ENCODE measurements at regions not wholly inside any gene's neighbourhood (a gene's known extent, or its start where the extent isn't known, plus 50 kb on each side); places are given as distances from the start of the nearest gene placed in this dataset.

DNA sequence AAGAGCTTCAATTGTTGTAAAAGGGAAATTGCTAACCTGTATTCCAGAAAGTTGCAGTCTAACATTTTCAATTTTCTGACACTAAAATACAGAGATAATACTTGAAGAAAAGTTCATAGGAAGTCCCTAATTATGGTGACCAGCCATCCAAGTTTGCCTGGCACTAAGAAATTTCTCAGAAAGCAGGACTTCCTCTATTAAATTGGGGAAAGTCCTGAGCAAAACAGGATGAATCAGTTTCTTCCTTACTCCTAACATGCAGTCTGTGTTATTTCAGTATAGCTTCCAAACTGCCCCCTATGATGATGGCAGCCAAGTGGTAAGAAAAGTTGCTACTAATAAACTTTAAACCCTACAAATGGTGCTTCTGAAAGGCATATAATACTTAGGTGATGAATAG, 133.5 kb upstream of the SGO1 start:
- H3K79me1 ChIP-seq (ENCODE audit: low read depth, low read length) = no peaks in the 10 kb centered on the region
- H3K18ac ChIP-seq (ENCODE audit: extremely low read depth, low read length) = no peak overlapping the region
- H3K27ac ChIP-seq (ENCODE audit: low read depth, low read length) = no peak overlapping the region
- no peak for FAIRE-seq
- no peak overlapping the region for H3K4me2 ChIP-seq (ENCODE audit: insufficient read depth in 1 of 2, low read depth in 2 of 2, low read length in 2 of 2)
- no peak overlapping the region for H2BK120ac ChIP-seq (replicated peaks; ENCODE audit: low read depth, low read length)
- no peak overlapping the region for H4K5ac ChIP-seq (ENCODE audit: insufficient read length, low read depth, low read length)
- H3K4me3 ChIP-seq (ENCODE audit: extremely low read depth in 1 of 4, insufficient read depth in 2 of 4, low read depth in 3 of 4, low read length in 4 of 4) = no peak overlapping the region
- no peak overlapping the region for H3K56ac ChIP-seq (replicated peaks; ENCODE audit: insufficient read length, low read depth, low read length)
- no peak overlapping the region for H3K9ac ChIP-seq (replicated peaks in 1 of 4; ENCODE audit: extremely low read depth in 1 of 4, low read depth in 3 of 4, low read length in 3 of 4)
- no peak overlapping the region for H4K8ac ChIP-seq (ENCODE audit: extremely low read depth, insufficient read depth, low read length)
- no peaks in the 10 kb centered on the region for H3K27me3 ChIP-seq (replicated peaks in 1 of 4; ENCODE audit: control insufficient read depth in 3 of 4, extremely low read depth in 1 of 4, insufficient read depth in 3 of 4, low read length in 3 of 4)
- no peak overlapping the region for H2BK5ac ChIP-seq (ENCODE audit: low read depth, low read length)
- POLR2A ChIA-PET (ENCODE audit: partially characterized antibody) = interaction anchor here (0.6 kb wide), 1 partner anchor 134 kb away, joined by 3 read pairs; the partner anchor contains the start of gene SGO1
- TF ChIP-seq GTF2F1 (IDR thresholded peaks at IDR 0.05; ENCODE audit: borderline replicate concordance, low read depth, low read length) (no peak), FOSL1 (IDR thresholded peaks at IDR 0.05; ENCODE audit: insufficient read depth, low read depth, low read length) (no peak), KDM5A (IDR thresholded peaks at IDR 0.05; ENCODE audit: low read length) (no peak), ATF3 (IDR thresholded peaks at IDR 0.05; ENCODE audit: insufficient read depth, low read depth, low read length) (no peak), BACH1 (IDR thresholded peaks at IDR 0.05; ENCODE audit: low read length) (no peak), BCL11A (IDR thresholded peaks at IDR 0.05; ENCODE audit: low read depth in 2 of 2, low read length in 2 of 2) (no peak), POU5F1 (IDR thresholded peaks at IDR 0.05; ENCODE audit: low read depth, low read length) (no peak), CHD1 (IDR thresholded peaks at IDR 0.05; ENCODE audit: low read depth, low read length) (no peak), CTCF (IDR thresholded peaks at IDR 0.05; ENCODE audit: control extremely low read depth in 1 of 3, insufficient read depth in 1 of 3, low read depth in 1 of 3, low read length in 3 of 3) (no peak)
- no peak overlapping the region for H2BK15ac ChIP-seq (ENCODE audit: low read length)
- H3K23me2 ChIP-seq (ENCODE audit: low read depth, low read length) = no peaks in the 10 kb centered on the region
- no peaks in the 10 kb centered on the region for H3K4me1 ChIP-seq (replicated peaks in 1 of 4; ENCODE audit: control insufficient read depth in 3 of 4, insufficient read depth in 4 of 4, low read length in 3 of 4)
- no peak overlapping the region for H2BK20ac ChIP-seq (ENCODE audit: low read length)
- no peaks in the 10 kb centered on the region for H4K20me1 ChIP-seq (replicated peaks in 1 of 2; ENCODE audit: control insufficient read depth in 1 of 2, insufficient read depth in 2 of 2, low read length in 2 of 2)
- H3K23ac ChIP-seq (ENCODE audit: insufficient read length) = no peak overlapping the region
- no peak overlapping the region for H3K14ac ChIP-seq (ENCODE audit: insufficient read length)
- CTCF ChIA-PET (ENCODE audit: partially characterized antibody) = interaction anchor here (1.6 kb wide), 1 partner anchor 165 kb away, joined by 3 read pairs; no protein-coding TSS in a partner anchor
- no peak for DNase-seq (ENCODE audit: low read depth in 1 of 2, low spot score in 2 of 2)
- no peak overlapping the region for H4K91ac ChIP-seq (replicated peaks; ENCODE audit: insufficient read length, low read length)
- H3K9me3 ChIP-seq (ENCODE audit: insufficient read depth in 2 of 2, low read depth in 1 of 2, low read length in 1 of 2) = no peaks in the 10 kb centered on the region; a peak in 1 of 4 replicates
- no peak overlapping the region for H2AK5ac ChIP-seq (ENCODE audit: low read depth, low read length)
- H2BK12ac ChIP-seq (ENCODE audit: low read depth, low read length) = no peak overlapping the region
- no peak overlapping the region for H2AFZ ChIP-seq (ENCODE audit: low read length)
- no peaks in the 10 kb centered on the region for H3K36me3 ChIP-seq (ENCODE audit: control insufficient read depth in 2 of 4, insufficient read depth in 4 of 4, low read length in 3 of 4)
- H3K4ac ChIP-seq (replicated peaks; ENCODE audit: insufficient read length, low read depth, low read length) = no peak overlapping the region
- no peaks in the 10 kb centered on the region for H3K79me2 ChIP-seq (ENCODE audit: control insufficient read depth in 1 of 2, insufficient read depth in 2 of 2, low read length in 2 of 2)
